SK-MEL-5 (cell line): ENCODE measurements at regions not wholly inside any gene's neighbourhood (a gene's known extent, or its start where the extent isn't known, plus 50 kb on each side); places are given as distances from the start of the nearest gene placed in this dataset.
A peak's percentile ranks its signal among the peaks of the same experiment; 100 is the strongest.

Experiments used
- DNase-seq: peaks from one replicate; pipeline ENCODE4 v3.0.0-alpha.2; 2016; ENCODE audit warnings: low read depth, low spot score
- in situ Hi-C: cut with HindIII; loops from 2 replicates; pipeline ENCODE4 v1.10.0; 2016; ENCODE audit warnings: low sequenced_read_pairs, high pct_unique_total_duplicates, low pct_unique_long_range_greater_than_20kb

GRCh38 chr5:23389291-23390101 is 117.9 kb upstream of the PRDM9 start:
- in situ Hi-C loops, result no loop called here
- DNase-seq, result no peak

- in situ Hi-C loops, result no loop called here
- no peak for DNase-seq
These were observed 122.4 kb upstream of the PRDM9 start for GRCh38 chr5:23385036-23385435.

- in situ Hi-C loops, result no loop called here
- no peak for DNase-seq
These were observed 135.2 kb upstream of the PRDM9 start for GRCh38 chr5:23372177-23372576.

- in situ Hi-C loops, result no loop called here
- DNase-seq, result no peak
These were observed 139.0 kb upstream of the PRDM9 start for GRCh38 chr5:23368393-23368792.

GRCh38 chr5:23367874-23368273 is 139.5 kb upstream of the PRDM9 start:
- DNase-seq, result no peak
- in situ Hi-C loops, result no loop called here

GRCh38 chr5:23353286-23353685 is 154.1 kb upstream of the PRDM9 start:
- no peak for DNase-seq
- in situ Hi-C loops, result no loop called here

- peak; percentile 85 for DNase-seq
- in situ Hi-C loops, result no loop called here
These were observed 155.0 kb upstream of the PRDM9 start for GRCh38 chr5:23352446-23352845.

GRCh38 chr5:23343121-23343520 is 164.3 kb upstream of the PRDM9 start:
- DNase-seq, result no peak
- in situ Hi-C loops, result no loop called here

GRCh38 chr5:23332650-23333251 is 174.7 kb upstream of the PRDM9 start:
- in situ Hi-C loops, result no loop called here
- peak; percentile 78 for DNase-seq

GRCh38 chr5:23330726-23331125 is 176.7 kb upstream of the PRDM9 start:
- in situ Hi-C loops, result no loop called here
- DNase-seq, result no peak

- in situ Hi-C loops, result no loop called here
- no peak for DNase-seq
These were observed 187.5 kb upstream of the PRDM9 start for GRCh38 chr5:23319901-23320300.

GRCh38 chr5:23318960-23319359 is 188.4 kb upstream of the PRDM9 start:
- no peak for DNase-seq
- in situ Hi-C loops, result no loop called here

- in situ Hi-C loops, result no loop called here
These were observed 189.2 kb upstream of the PRDM9 start for GRCh38 chr5:23318166-23318565.

GRCh38 chr5:23316060-23316591 is 191.3 kb upstream of the PRDM9 start:
- in situ Hi-C loops, result no loop called here
- no peak for DNase-seq

More at GRCh38 chr5:23318166-23318565, 189.2 kb upstream of the PRDM9 start:
- DNase-seq, result no peak

- DNase-seq, result no peak
- in situ Hi-C loops, result no loop called here
These were observed 192.6 kb upstream of the PRDM9 start for GRCh38 chr5:23314827-23315226.

- no peak for DNase-seq
- in situ Hi-C loops, result no loop called here
These were observed 202.4 kb upstream of the PRDM9 start for GRCh38 chr5:23305055-23305454.

GRCh38 chr5:23303836-23304235 is 203.6 kb upstream of the PRDM9 start:
- in situ Hi-C loops, result no loop called here
- no peak for DNase-seq

- DNase-seq, result peak; percentile 26
- in situ Hi-C loops, result no loop called here
These were observed 204.0 kb upstream of the PRDM9 start for GRCh38 chr5:23303435-23303834.

GRCh38 chr5:23302438-23302837 is 205.0 kb upstream of the PRDM9 start:
- DNase-seq, result peak; percentile 33
- in situ Hi-C loops, result no loop called here
